Adrenal gland (tissue), 9 donors: ENCODE measurements at regions not wholly inside any gene's neighbourhood (a gene's known extent, or its start where the extent isn't known, plus 50 kb on each side); places are given as distances from the start of the nearest gene placed in this dataset.
"Not testable (repeated sequence)": the region's sequence is repeated elsewhere in the genome, so short reads cannot be mapped to it uniquely, and the experiment has no call there.

ENCODE experiments used
- DNase-seq, 7 donors: peaks; one replicate each; pipeline ENCODE4 v3.0.0-alpha.2; 2019 to 2020
- H3K27ac ChIP-seq, 5 donors: fragments of 200-600 bp; sonication (generic) in 4 of 5; 1 replicate in 3 of 5; 2 replicates in 2 of 5; pipeline versions ENCODE4 v1.5.1 to v1.8.0; 2016 to 2020; ENCODE audit warnings: mild to moderate bottlenecking in 1 of 5
- H3K27me3 ChIP-seq: fragments of 200-600 bp; 2 replicates; pipeline ENCODE4 v1.8.0; 2021
- H3K36me3 ChIP-seq, 2 donors: fragments of 200-600 bp; replicated peaks in 1 of 2; 1 replicate in 1 of 2; 2 replicates in 1 of 2; pipeline versions ENCODE4 v1.5.1 to v1.8.0; 2018 to 2022
- H3K4me1 ChIP-seq, 2 donors: fragments of 200-600 bp; replicated peaks in 1 of 2; 1 replicate in 1 of 2; 2 replicates in 1 of 2; pipeline versions ENCODE4 v1.5.1 to v1.8.0; 2018 to 2021
- H3K4me3 ChIP-seq, 4 donors: fragments of 200-600 bp; sonication (generic) in 3 of 4; one replicate each; pipeline ENCODE4 v1.5.1; 2016 to 2018
- H3K9me3 ChIP-seq, 3 donors: fragments of 200-600 bp; sonication (generic) in 1 of 3; replicated peaks in 1 of 3; 1 replicate in 2 of 3; 2 replicates in 1 of 3; pipeline versions ENCODE4 v1.5.1 to v1.8.0; 2016 to 2021
- CTCF ChIP-seq, 6 experiments: fragments of 450-650 bp in 4 of 6; fragments of 200-600 bp in 2 of 6; sonication (generic) in 1 of 6; IDR thresholded peaks; 1 replicate in 5 of 6; 2 replicates in 1 of 6; pipeline versions ENCODE4 v1.5.1 to v1.8.0; 2016 to 2021; ENCODE audit warnings: antibody characterized with exemption in 6 of 6, mild to moderate bottlenecking in 2 of 6, moderate library complexity in 1 of 6
- POLR2A ChIP-seq, 2 donors: fragments of 450-650 bp; IDR thresholded peaks; one replicate each; pipeline ENCODE4 v1.6.1; 2017; ENCODE audit warnings: antibody characterized with exemption in 2 of 2, mild to moderate bottlenecking in 2 of 2, moderate library complexity in 1 of 2
- WGBS, 4 donors: extraction: QIAGEN DNeasy Blood & Tissue Kit in 2 of 4; methylation state at CpG; one replicate each; pipeline versions ENCODE4 v1.1.5 to v1.1.7; 2013 to 2017; 5-methylcytosine and 5-hydroxymethylcytosine counted together
- intact Hi-C, 2 donors: fragments of 100-400 bp; cut with DNase I; formaldehyde crosslinking; loops; one replicate each; pipeline versions ENCODE4 v1.14.1 to v1.15.0; 2022 to 2023
- donor health status: healthy with polysubstance abuse.
- donor health status: Bipolar disorder and iron deficiency.
- donor health status: DM: yes; HTN: yes; CAD: no.
- donor health status: DM: no; HTN: no; CAD: no.
- donor health status: DM: no; HTN: no; CAD: no.

- Histone ChIP-seq H3K4me1 (no peaks in the 10 kb centered on the region), H3K27ac (no peak overlapping the region), H3K4me3 (no peak overlapping the region), H3K9me3 (no peaks in the 10 kb centered on the region), H3K36me3 (no peaks in the 10 kb centered on the region), H3K27me3 (no peaks in the 10 kb centered on the region)
- DNase-seq, result no peak
- TF ChIP-seq POLR2A (IDR thresholded peaks at IDR 0.05), result no peak
- TF ChIP-seq CTCF (IDR thresholded peaks at IDR 0.05), result no peak
- 27 to 38% (median 31%) methylated on average over 2 of the region's 2 CpGs for WGBS, 4 donors
- intact Hi-C loops, result no loop called here
Measured at GRCh38 chr5:67896930-67897313, 318.6 kb upstream of the PIK3R1 start.

- no peak overlapping the region for H3K4me3 ChIP-seq
- no peaks in the 10 kb centered on the region for H3K27me3 ChIP-seq
- peak in 2 of 7 donors; percentile 10 to 15 for DNase-seq
- H3K36me3 ChIP-seq, result no peaks in the 10 kb centered on the region
- H3K9me3 ChIP-seq, result no peaks in the 10 kb centered on the region
- WGBS, 4 donors, result 65 to 74% (median 68%) methylated on average over 2 to 3 of the region's 3 CpGs
- TF ChIP-seq POLR2A (IDR thresholded peaks at IDR 0.05) (no peak), CTCF (IDR thresholded peaks at IDR 0.05) (no peak)
- no peak overlapping the region for H3K27ac ChIP-seq
- H3K4me1 ChIP-seq, result no peaks in the 10 kb centered on the region
- intact Hi-C loops, result no loop called here
Measured at GRCh38 chr5:67896311-67896929, 319.1 kb upstream of the PIK3R1 start.

- H3K9me3 ChIP-seq, DNase-seq, H3K27ac ChIP-seq, intact Hi-C loops, H3K4me1 ChIP-seq, H3K36me3 ChIP-seq, H3K27me3 ChIP-seq, H3K4me3 ChIP-seq: not testable (repeated sequence)
- WGBS, 4 donors, result 73 to 91% (median 75%) methylated on average over 5 to 15 of the region's 15 CpGs; no CpG with 5 or more reads in 1 of the 4 donors
Measured at GRCh38 chr5:67889870-67890269, 325.7 kb upstream of the PIK3R1 start.

- no peaks in the 10 kb centered on the region for H3K36me3 ChIP-seq
- intact Hi-C loops, result no loop called here
- H3K4me3 ChIP-seq, result no peak overlapping the region
- no peaks in the 10 kb centered on the region for H3K27me3 ChIP-seq
- WGBS, 4 donors, result 28 to 64% (median 48%) methylated on average over 1 of the region's 1 CpG
- H3K9me3 ChIP-seq, result no peaks in the 10 kb centered on the region
- no peak for TF ChIP-seq POLR2A (IDR thresholded peaks at IDR 0.05)
- TF ChIP-seq CTCF (IDR thresholded peaks at IDR 0.05), result no peak
- DNase-seq, result no peak
- no peaks in the 10 kb centered on the region for H3K4me1 ChIP-seq
- no peak overlapping the region for H3K27ac ChIP-seq
Measured at GRCh38 chr5:67887748-67888161, 327.8 kb upstream of the PIK3R1 start.

GRCh38 chr5:67886761-67887160 lies 328.8 kb upstream of the PIK3R1 start:
- H3K27me3 ChIP-seq, result no peaks in the 10 kb centered on the region
- H3K27ac ChIP-seq, result no peak overlapping the region
- 29 to 94% (median 91%) methylated on average over 1 of the region's 1 CpG for WGBS, 4 donors
- intact Hi-C loops, result no loop called here
- H3K4me3 ChIP-seq, result no peak overlapping the region
- DNase-seq, result no peak
- H3K4me1 ChIP-seq, result no peaks in the 10 kb centered on the region
- TF ChIP-seq CTCF (IDR thresholded peaks at IDR 0.05), result no peak
- no peak for TF ChIP-seq POLR2A (IDR thresholded peaks at IDR 0.05)
- H3K9me3 ChIP-seq, result no peaks in the 10 kb centered on the region
- no peaks in the 10 kb centered on the region for H3K36me3 ChIP-seq
